GM19397 (cell line): ENCODE measurements at regions not wholly inside any gene's neighbourhood (a gene's known extent, or its start where the extent isn't known, plus 50 kb on each side); places are given as distances from the start of the nearest gene placed in this dataset.

Experiments
- ATAC-seq: cut with Tn5 transposase; IDR thresholded peaks from one replicate; pipeline ENCODE4 v1.9.1; 2021; ENCODE audit warnings: mild to moderate bottlenecking, moderate library complexity; ENCODE audit not compliant: unreplicated experiment

- ATAC-seq, result no peak
These were observed 51.7 kb upstream of the RTL1 start for GRCh38 chr14:100955201-100955600.

DNA sequence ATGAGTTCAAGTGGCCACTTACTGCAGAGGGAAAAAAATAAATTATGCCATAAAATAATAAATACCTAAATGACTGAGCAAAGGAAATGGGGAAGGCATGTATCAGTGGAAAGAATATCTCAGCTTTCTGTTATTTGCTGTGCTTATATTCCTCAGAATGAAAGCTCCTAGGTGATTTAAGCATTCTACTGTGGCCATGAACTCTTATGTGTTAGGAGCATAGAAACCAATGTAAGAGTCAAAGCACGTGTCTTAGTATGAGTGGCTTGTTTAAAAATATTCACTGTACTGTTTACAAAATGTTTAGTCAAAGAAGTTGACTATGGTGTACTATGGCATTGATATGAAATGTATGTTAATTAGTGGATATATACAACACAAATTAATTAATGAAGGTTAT, 59.0 kb upstream of the RTL1 start:
- no peak for ATAC-seq

DNA sequence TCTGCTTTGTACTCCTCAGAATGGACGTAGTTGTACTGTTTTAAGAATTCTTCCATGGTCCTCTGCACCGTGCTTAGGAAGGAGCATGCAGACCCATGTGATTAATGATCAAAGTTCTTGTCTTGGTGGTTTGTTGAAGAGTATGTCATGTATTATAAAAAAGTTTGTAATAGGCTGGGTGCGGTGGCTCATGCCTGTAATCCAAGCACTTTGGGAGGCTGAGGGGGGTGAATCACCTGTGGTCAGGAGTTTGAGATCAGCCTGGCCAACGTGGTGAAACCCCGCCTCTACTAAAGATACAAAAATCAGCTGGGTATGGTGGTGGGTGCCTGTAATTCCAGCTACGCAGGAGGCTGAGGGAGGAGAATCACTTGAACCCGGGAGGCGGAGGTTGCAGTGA, 61.8 kb upstream of the RTL1 start:
- no peak for ATAC-seq

DNA sequence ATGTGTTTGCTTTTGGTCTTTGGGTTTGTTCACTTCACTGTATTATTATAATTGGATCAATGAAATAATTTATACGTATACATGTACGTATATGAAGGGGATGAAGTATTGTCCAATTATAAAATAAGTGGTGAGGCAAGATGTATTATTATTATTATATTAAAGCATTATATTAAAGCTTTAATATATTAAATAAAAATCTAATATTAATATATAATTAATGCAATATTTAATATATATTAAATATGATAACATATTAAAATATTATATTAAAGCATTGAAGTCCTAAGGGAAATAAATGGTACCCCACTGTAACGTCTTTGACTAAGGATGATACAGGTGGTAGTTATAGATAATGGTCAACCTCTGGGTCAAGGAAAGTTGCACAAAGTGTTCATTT, 63.7 kb upstream of the RTL1 start:
- no peak for ATAC-seq

GRCh38 chr14:100967930-100968329, 64.4 kb upstream of the RTL1 start:
- no peak for ATAC-seq

DNA sequence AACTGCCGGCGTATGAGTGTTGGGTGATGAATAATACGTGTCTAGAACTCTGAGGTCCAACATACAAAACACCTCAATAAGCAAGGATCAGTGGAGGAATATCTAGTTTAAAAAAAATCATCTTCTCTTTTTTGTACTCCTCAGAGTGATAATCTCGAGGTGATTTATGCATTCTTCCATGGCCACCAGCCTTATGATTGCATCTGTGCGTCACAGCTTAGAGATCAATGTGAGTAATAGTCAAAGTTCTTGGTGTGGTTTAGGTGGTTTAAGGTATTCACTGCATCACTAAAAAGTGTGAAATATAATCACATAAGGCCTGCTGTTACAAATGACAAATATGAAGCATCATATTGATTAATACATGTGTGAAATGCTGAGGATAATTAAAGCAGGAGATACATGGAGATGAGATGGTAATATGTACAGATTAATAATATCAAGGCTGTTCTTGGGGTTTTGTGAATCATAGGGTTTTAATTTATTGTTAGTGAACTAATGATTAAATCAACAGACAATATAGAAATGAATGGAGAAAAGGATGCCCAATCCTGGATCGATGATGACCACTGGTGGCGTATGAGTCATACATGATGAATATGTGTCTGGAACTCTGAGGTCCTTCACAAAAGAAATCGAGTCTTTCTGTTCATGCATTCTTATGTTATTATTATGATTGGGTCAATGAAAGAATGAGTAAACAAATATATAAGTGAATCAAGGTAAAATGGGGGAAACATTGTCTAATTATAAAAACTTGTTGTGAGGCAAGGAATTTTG, 68.8 kb upstream of the RTL1 start:
- no peak for ATAC-seq

GRCh38 chr14:100975671-100976070, 72.1 kb upstream of the RTL1 start:
- ATAC-seq, result no peak

DNA sequence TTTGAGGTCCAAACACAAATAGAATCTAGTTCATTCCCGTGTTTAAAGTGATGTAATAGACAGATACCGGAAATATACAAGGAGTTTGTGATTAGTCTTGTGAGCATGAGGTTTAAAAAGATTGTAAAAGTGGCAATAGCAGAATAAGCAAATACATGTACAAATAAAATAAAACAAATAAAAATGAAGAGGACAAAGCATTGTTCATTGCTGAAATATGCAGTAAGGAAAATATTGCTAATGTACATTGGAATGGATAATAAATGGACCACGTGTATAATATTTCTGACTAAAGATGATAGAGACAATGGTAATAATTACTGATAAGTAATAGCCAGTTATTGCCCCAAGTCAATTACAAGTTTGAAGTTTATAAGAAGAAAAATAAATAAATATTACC, 75.6 kb upstream of the RTL1 start:
- no peak for ATAC-seq

DNA sequence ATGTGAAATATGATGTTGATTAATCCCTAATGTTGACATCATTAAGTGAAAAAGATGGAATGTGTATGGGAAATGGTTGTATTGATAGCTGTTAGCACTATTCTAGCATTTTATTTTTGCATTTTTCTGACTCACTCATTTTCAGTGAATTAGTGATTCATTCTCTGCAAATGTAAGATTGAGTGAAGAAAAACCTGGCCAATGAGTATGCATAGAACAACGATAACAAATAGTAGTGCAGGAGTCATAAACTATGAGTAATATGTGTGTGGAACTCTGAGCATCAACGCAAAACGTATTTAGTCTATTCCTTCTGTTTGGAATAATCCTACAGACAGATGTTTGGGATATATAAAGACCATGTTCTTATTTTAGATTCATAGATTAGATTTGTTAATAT, 76.3 kb upstream of the RTL1 start:
- ATAC-seq, result no peak

GRCh38 chr14:100980823-100981222, 77.3 kb upstream of the RTL1 start:
- ATAC-seq, result no peak

DNA sequence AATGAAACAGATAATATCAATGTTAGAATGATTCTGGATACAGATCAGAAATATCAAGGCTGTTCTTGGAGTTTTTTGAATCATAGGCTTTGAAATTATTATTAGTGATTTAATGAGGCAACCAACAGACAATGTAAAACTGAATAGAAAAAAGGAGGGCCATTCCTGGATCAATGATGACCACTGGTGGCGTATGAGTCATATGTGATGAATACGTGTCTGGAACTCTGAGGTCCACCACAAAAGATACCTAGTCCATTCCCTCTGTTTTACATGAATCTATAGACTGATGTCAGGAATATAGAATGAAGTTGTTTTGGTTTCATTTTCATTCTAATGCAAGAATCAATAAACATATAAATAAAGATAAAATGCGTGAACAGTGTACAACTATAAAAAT, 78.3 kb upstream of the RTL1 start:
- no peak for ATAC-seq

DNA sequence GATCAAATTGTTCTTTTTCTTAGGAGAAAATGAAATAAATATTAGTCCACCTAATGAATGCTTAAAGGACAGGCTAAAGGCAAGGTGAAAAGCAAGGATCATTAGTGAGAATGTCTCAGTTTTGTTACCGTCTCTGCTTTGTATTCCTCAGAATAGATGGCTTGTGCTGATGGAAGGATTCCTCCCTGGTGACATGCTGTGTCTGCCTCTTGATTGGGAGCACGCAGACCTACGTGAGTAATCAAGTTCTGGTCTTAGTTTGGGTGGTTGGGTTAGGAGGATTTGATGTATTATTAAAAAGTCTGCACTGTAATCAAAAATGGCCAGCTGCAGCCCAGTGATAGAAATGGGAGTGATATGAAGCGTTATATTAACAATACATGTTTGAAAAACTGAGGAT, 78.8 kb upstream of the RTL1 start:
- no peak for ATAC-seq

DNA sequence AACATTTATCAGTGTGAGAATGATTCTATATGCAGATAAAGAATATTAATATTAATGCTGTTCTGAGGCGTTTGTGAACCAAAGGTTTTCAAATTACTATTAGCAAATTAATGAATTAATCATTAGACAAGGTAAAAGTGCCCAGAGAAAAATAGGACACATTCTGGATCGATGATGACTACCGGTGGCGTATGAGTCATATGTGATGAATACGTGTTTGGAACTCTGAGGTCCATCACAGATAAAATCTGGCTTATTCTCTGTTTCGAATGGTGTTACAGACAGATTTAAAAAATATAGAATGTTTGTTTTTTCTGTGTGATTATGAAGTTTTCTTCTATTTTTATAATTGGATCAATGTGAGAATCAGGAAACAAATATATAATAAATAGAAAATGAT, 79.2 kb upstream of the RTL1 start:
- no peak for ATAC-seq

DNA sequence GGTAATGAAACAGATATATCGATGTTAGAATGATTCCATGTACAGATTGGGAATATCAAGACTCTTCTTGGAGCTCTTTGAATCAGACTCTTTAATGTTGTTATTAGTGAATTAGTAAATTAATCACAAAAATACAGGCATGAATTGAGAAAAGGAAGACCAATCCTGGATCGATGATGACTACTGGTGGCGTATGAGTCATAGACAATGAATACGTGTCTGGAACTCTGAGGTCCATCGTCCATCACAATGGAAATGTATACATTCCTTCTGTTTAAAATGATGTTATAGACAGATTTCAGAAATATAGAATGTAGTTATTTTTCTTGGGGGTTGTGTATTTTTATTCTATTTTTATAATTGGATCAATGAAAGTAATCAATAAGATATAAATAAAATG, 80.2 kb upstream of the RTL1 start:
- no peak for ATAC-seq

- no peak for ATAC-seq
These were observed 84.5 kb upstream of the RTL1 start for GRCh38 chr14:100988011-100988410.

GRCh38 chr14:100988411-100988900, 84.9 kb upstream of the RTL1 start:
- ATAC-seq, result no peak

GRCh38 chr14:100988956-100989355, 85.4 kb upstream of the RTL1 start:
- ATAC-seq, result no peak

DNA sequence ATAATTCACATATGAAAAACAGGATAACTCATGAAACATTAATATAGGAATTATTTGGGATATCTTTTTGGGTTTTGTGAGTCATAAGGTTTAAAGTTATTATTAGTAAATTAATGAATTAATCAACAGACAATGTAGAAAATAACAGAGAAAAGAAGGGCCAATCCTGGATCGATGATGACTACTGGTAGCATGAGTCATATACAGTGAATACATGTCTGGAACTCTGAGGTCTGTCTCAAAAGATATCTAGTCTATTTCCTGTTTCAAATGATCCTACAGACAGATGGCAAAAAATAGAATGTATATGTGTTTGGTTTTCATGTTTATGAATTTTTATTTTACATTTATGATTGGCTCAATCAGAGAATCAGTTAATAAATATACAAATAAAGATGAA, 86.4 kb upstream of the RTL1 start:
- no peak for ATAC-seq

DNA sequence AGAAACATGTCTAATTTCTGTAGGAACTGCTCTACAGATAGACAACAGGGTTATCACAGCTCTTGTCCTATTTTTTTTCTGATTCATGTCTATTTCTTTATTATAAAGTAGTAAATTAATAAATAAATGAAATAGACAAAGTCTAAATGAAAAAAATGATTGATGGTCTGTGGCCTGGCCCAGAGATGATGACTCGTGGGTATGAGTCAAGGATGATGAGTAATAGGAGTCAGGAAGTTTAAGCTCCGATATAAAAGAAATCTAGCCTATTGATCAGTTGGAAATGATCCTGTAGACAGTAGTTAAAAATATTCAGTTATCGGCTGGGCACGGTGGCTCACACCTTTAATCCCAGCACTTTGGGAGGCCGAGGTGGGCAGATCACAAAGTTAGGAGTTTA, 90.6 kb upstream of the RTL1 start:
- ATAC-seq, result no peak

- ATAC-seq, result no peak
These were observed 91.3 kb upstream of the RTL1 start for GRCh38 chr14:100994756-100995330.

- ATAC-seq, result no peak
These were observed 97.3 kb upstream of the RTL1 start for GRCh38 chr14:101000711-101001250.

GRCh38 chr14:101001311-101002069, 98.0 kb upstream of the RTL1 start:
- no peak for ATAC-seq
